Sigmoid colon (tissue), 4 donors: ENCODE measurements at regions not wholly inside any gene's neighbourhood (a gene's known extent, or its start where the extent isn't known, plus 50 kb on each side); places are given as distances from the start of the nearest gene placed in this dataset.

ENCODE experiments used
- CTCF ChIP-seq, 4 experiments: fragments of 450-650 bp in 3 of 4; fragments of 200-600 bp in 1 of 4; IDR thresholded peaks; one replicate each; pipeline ENCODE4 v1.5.1; 2016 to 2019; ENCODE audit warnings: antibody characterized with exemption in 4 of 4, mild to moderate bottlenecking in 3 of 4, moderate library complexity in 2 of 4
- EP300 ChIP-seq, 4 donors: sonication (generic); formaldehyde crosslinking; IDR thresholded peaks; one replicate each; pipeline ENCODE4 v1.6.1; 2017; ENCODE audit warnings: antibody characterized with exemption in 4 of 4
- POLR2A ChIP-seq, 2 donors: fragments of 450-650 bp; IDR thresholded peaks; one replicate each; pipeline ENCODE4 v1.6.1; 2016; ENCODE audit warnings: antibody characterized with exemption in 2 of 2, mild to moderate bottlenecking in 2 of 2, moderate library complexity in 2 of 2
- POLR2AphosphoS5 ChIP-seq, 4 donors: sonication (generic); formaldehyde crosslinking; IDR thresholded peaks; one replicate each; pipeline ENCODE4 v1.6.1; 2017; ENCODE audit warnings: antibody characterized with exemption in 4 of 4

GRCh38 chr6:139427199-139427598 lies 52.8 kb upstream of the CITED2 start:
- TF ChIP-seq CTCF (IDR thresholded peaks at IDR 0.05) (no peak), POLR2A (IDR thresholded peaks at IDR 0.05) (no peak), POLR2AphosphoS5 (IDR thresholded peaks at IDR 0.05) (no peak), EP300 (IDR thresholded peaks at IDR 0.05) (no peak)
